ENCODE measurements at regions not wholly inside any gene's neighbourhood (a gene's known extent, or its start where the extent isn't known, plus 50 kb on each side); places are given as distances from the start of the nearest gene placed in this dataset.

GRCh38 chr17:65477600-65477999 lies 83.8 kb downstream of the AXIN2 start:
- DNase-seq (no peak), ATAC-seq (no peak)
- Histone ChIP-seq H3K36me3 (no peaks in the 10 kb centered on the region), H3K27me3 (no peaks in the 10 kb centered on the region), H3K4me3 (no peak overlapping the region), H3K27ac (no peak overlapping the region), H3K9me3 (no peaks in the 10 kb centered on the region), H3K4me1 (peaks cover 12% of the 10 kb centered on the region)
- intact Hi-C loops (cut with DNase I): no loop called here
- no peak for TF ChIP-seq CTCF (IDR thresholded peaks at IDR 0.05)

- Histone ChIP-seq H3K27ac (no peak overlapping the region), H3K4me1 (peaks cover 24% of the 10 kb centered on the region), H3K27me3 (no peaks in the 10 kb centered on the region), H3K9me3 (no peaks in the 10 kb centered on the region), H3K4me3 (no peak overlapping the region), H3K36me3 (no peaks in the 10 kb centered on the region)
- DNase-seq: no peak
- no peak for ATAC-seq
- intact Hi-C loops (cut with DNase I): no loop called here
- no peak for TF ChIP-seq CTCF (IDR thresholded peaks at IDR 0.05)
Measured at GRCh38 chr17:65474660-65475059, 86.8 kb downstream of the AXIN2 start.

- intact Hi-C loops (cut with DNase I): no loop called here
Measured at GRCh38 chr17:65473985-65474384, 87.5 kb downstream of the AXIN2 start.

GRCh38 chr17:65473363-65473762 lies 88.1 kb downstream of the AXIN2 start:
- Histone ChIP-seq H3K9me3 (no peaks in the 10 kb centered on the region), H3K27me3 (no peaks in the 10 kb centered on the region), H3K4me1 (peaks cover 24% of the 10 kb centered on the region), H3K27ac (peak overlapping the region; percentile 84), H3K4me3 (no peak overlapping the region), H3K36me3 (no peaks in the 10 kb centered on the region)
- intact Hi-C loops (cut with DNase I): no loop called here
- no peak for TF ChIP-seq CTCF (IDR thresholded peaks at IDR 0.05)
- no peak for DNase-seq
- ATAC-seq: no peak

More at GRCh38 chr17:65473985-65474384, 87.5 kb downstream of the AXIN2 start:
- Histone ChIP-seq H3K27me3 (no peaks in the 10 kb centered on the region), H3K4me3 (no peak overlapping the region), H3K4me1 (peaks cover 24% of the 10 kb centered on the region), H3K36me3 (no peaks in the 10 kb centered on the region), H3K9me3 (no peaks in the 10 kb centered on the region), H3K27ac (peak overlapping the region; percentile 84)
- DNase-seq (no peak), ATAC-seq (no peak)
- no peak for TF ChIP-seq CTCF (IDR thresholded peaks at IDR 0.05)

GRCh38 chr17:65472666-65473309 lies 88.7 kb downstream of the AXIN2 start:
- peaks cover 24% of the 10 kb centered on the region for H3K4me1 ChIP-seq
- H3K27ac ChIP-seq: peak overlapping the region; percentile 85
- H3K9me3 ChIP-seq: no peaks in the 10 kb centered on the region
- no peaks in the 10 kb centered on the region for H3K36me3 ChIP-seq
- peak; percentile 85 for DNase-seq
- ATAC-seq: peak; percentile 94
- intact Hi-C loops (cut with DNase I): no loop called here
- no peak for TF ChIP-seq CTCF (IDR thresholded peaks at IDR 0.05)
- H3K4me3 ChIP-seq: no peak overlapping the region
- H3K27me3 ChIP-seq: no peaks in the 10 kb centered on the region

GRCh38 chr17:65470783-65471182 lies 90.7 kb downstream of the AXIN2 start:
- H3K36me3 ChIP-seq: no peaks in the 10 kb centered on the region
- H3K27me3 ChIP-seq: no peaks in the 10 kb centered on the region
- no peaks in the 10 kb centered on the region for H3K9me3 ChIP-seq
- ATAC-seq (no peak), DNase-seq (no peak)
- intact Hi-C loops (cut with DNase I): no loop called here
- H3K27ac ChIP-seq: no peak overlapping the region
- no peak overlapping the region for H3K4me3 ChIP-seq
- peaks cover 24% of the 10 kb centered on the region for H3K4me1 ChIP-seq
- no peak for TF ChIP-seq CTCF (IDR thresholded peaks at IDR 0.05)
